HG02623 (cell line): ENCODE measurements at regions not wholly inside any gene's neighbourhood (a gene's known extent, or its start where the extent isn't known, plus 50 kb on each side); places are given as distances from the start of the nearest gene placed in this dataset.
"Not testable (repeated sequence)": the region's sequence is repeated elsewhere in the genome, so short reads cannot be mapped to it uniquely, and the experiment has no call there.

Source experiments
- ATAC-seq: cut with Tn5 transposase; IDR thresholded peaks from one replicate; pipeline ENCODE4 v1.9.1; 2021; ENCODE audit warnings: moderate library complexity; ENCODE audit not compliant: unreplicated experiment

DNA sequence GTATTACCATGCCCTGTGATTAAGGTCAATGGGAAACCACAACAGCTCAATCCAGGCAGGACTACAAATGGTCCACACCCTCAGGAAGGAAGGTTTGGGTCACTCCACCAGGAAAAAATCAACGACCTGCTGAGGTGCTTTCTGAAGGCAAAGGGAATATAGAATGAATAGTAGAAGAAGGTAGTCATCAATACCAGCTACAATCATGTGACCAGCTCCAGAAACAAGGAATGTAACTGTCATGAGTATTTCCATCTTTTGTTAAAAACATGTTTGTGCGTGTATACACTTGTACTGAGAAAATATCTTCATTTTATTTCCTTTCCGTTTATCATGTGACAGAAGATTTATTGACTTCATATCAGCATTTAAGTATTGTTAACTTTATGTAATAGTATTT is 2028.6 kb upstream of the PCDH20 start:
- ATAC-seq: not testable (repeated sequence)

GRCh38 chr13:63438951-63439350 is 2023.3 kb upstream of the PCDH20 start:
- no peak for ATAC-seq

DNA sequence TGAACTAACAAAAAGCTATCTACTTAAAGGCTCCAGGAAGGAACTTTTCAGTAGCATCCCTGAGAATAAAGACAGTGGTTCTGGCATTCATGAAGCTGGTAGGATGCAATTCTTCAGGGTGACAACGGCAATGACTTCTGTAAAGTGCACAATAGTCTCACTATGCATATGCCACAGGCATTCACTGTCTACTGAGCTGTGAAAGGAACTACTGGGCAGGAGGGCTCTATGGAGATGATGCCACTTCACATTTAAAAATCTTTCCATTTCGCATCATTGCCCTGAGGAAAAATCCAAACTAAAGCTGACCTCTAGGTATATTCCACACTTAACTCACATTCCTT is 2020.6 kb upstream of the PCDH20 start:
- ATAC-seq: no peak

- no peak for ATAC-seq
Observed at GRCh38 chr13:63435667-63436324, 2020.1 kb upstream of the PCDH20 start.

DNA sequence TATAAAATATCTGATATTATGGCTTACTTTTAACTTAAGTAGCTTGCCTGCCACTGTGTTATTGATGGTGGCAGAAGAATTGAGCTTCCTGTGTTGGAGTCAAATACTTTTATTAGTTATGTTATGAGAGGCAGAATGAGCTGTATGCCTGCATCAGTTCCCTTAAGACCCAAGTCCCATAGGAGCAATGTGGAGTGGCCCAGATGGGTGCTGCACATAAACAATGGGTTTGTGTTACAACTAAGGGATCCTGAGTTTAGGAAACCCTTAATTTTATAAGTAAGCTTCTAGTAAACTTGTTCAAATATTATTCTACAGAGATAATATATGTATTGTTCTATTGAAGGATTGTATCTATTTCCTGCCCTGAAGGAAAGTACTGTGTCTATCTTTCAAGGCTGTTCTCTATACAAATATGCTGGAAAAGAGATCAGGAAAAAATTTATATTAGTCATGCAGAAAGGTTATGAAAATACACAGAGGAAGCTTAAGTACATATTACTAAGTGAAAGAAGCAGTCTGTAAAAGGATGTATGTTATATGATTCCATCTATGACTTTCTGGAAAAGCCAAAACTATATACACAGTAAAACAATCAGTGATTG is 2018.0 kb upstream of the PCDH20 start:
- ATAC-seq: no peak

DNA sequence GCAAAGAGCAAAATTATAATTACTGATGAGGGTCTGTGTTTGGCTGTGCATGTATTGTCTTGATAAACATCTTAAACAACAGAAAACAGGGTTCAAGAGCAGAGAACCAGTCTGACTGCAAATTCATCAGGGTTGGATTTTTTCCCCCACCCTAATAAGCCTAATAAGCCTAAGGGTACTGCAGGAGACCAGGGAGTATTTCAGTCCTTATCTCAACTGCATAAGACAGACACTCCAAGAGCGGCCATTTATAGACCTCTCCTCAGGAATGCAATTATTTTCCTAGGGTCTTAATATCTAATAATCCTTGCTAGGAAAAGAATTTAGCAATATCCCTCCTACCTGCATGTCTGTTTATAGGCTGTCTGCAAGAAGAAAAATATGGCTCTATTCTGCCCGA is 2011.5 kb upstream of the PCDH20 start:
- ATAC-seq: no peak

- ATAC-seq: no peak
Observed at GRCh38 chr13:63425131-63425530, 2009.5 kb upstream of the PCDH20 start.

- ATAC-seq: no peak
Observed at GRCh38 chr13:63421123-63421522, 2005.5 kb upstream of the PCDH20 start.

DNA sequence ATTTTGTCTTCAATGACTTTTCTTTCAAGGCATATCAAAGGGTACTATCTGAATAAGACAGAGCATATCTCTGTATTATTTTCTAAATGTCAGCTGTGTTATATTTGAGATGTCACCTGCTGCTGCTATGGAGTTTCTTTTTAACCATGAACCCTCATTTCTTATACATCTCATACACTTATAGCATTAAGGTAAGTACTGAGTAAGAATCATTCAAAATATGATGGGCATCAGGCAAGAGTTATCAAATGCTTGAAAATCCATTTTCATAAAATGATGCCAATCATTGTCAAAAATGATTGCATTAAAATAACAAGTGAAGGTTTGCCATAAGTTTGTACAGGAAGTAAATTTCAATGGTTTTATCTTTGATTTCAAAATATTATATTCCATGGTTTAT is 2005.0 kb upstream of the PCDH20 start:
- ATAC-seq: no peak

DNA sequence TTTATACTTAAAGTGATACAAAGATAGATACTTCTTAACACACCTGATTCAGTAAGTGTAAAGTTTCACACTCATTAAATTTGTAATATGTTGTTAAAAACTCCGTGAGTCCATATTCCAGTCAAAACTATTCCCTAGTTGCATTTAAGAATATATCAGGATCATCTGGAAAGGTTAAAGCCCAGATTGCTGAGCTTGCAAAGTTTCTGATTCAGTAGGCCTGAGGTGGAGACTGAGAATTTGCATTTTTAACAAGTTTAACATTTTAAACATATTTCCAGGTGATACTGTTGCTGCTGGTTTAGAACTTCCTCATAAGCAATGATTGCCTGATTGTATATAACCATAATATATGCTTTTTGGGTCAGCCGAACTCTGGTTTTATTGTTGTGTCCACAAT is 1998.6 kb upstream of the PCDH20 start:
- no peak for ATAC-seq

DNA sequence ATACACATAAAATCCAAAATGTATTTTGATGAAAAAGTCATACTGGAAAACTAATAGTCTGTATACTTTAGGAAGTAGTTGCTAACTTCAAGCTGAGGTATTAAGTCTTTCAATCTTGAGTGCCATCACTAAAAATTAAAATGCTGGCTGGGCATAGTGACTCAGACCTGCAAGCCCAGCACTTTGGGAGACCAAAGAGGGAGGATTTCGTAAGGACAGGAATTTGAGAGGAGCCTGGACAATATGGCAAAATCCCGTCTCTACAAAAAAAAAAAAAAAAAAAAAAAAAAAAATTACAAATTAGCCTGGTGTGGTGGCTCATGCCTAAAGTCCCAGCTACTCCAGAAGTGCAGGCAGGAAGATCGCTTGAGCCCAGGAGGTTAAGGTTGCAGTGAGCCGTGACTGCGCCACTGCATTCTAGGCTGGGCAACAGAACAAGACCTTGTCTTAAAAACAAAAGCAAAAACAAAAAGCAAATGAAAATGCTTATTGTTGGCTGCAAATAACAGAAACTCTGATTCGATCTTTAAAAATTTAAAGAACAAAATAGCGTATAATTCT is 1994.2 kb upstream of the PCDH20 start:
- no peak for ATAC-seq

GRCh38 chr13:63408331-63409189 is 1992.9 kb upstream of the PCDH20 start:
- no peak for ATAC-seq

GRCh38 chr13:63403733-63404132 is 1988.1 kb upstream of the PCDH20 start:
- no peak for ATAC-seq

- no peak for ATAC-seq
Observed at GRCh38 chr13:63396746-63397145, 1981.1 kb upstream of the PCDH20 start.

DNA sequence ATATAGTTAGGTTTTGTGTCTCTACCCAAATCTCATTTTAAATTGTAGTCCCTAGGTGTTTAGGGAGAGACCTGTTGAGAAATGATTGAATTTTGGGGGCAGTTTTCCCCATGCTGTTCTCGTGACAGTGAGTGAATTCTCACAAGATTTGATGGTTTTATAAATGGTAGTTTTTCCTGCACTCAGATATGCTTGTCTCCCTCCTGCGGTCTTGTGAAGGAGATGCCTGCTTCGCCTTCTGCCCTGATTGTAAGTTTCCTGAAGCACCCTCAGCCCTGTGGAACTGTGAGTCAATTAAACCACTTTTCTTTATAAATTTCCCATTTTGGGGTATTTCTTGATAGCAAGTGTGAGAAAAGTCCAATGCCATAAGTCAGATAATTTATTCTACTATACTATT is 1977.5 kb upstream of the PCDH20 start:
- ATAC-seq: no peak

DNA sequence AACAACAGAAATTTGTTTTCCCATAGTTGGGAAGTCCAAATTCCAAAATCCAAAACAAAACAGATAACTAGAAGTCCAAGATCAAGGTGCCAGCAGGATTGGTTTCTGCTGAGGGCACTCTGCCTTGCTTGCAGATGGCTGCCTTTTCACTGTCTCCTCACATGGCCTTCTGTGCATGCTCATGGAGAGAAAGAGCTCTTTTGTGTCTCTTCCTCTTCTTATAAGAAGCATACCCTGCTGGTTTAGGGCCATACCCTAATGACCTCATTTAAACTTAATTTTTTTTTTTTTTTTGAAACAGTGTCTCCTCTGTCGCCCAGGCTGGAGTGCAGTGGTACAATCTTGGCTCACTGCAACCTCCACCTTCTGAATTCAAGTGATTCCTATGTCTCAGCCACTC is 1974.1 kb upstream of the PCDH20 start:
- ATAC-seq: no peak

DNA sequence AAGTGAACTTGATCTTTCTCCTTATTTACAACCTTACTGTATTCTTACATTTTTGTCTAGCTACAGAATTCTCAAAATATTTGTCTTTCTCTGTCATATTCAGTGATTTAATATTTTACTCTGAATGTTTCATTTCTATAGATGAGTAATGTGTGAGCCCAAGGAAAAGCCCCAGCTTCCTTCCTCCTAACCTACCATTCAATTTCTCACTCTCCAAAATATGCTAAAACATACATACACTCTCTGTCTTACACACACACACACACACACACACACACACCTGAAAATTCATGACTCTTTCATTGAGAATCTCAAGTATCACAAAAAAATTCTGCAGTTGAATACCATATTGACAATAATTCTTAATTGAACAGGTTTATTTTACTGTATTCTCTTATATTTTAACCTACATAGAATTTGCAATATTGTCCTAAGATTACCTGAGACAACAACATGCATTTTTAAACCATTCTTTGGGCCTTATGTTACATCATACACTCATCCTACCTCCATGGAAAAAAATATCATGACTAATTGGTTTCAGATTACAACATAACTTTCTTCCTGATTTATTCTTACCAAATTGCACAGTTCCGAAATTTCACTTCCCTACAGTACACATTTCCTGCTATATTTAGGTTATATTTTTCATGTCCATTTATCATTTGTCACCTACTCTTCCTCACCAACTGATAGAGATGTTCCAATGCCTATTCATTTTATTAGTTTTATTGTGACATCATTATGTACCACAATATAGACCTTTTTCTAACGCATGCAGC is 1965.6 kb upstream of the PCDH20 start:
- no peak for ATAC-seq

GRCh38 chr13:63377986-63378385 is 1962.3 kb upstream of the PCDH20 start:
- ATAC-seq: no peak

GRCh38 chr13:63370101-63370500 is 1954.5 kb upstream of the PCDH20 start:
- no peak for ATAC-seq

GRCh38 chr13:63367522-63368198 is 1952.0 kb upstream of the PCDH20 start:
- no peak for ATAC-seq

- ATAC-seq: no peak
Observed at GRCh38 chr13:63364159-63364558, 1948.5 kb upstream of the PCDH20 start.
